CD4-positive, alpha-beta memory T cell (primary cell): ENCODE measurements at regions not wholly inside any gene's neighbourhood (a gene's known extent, or its start where the extent isn't known, plus 50 kb on each side); places are given as distances from the start of the nearest gene placed in this dataset.
"Not testable (repeated sequence)": the region's sequence is repeated elsewhere in the genome, so short reads cannot be mapped to it uniquely, and the experiment has no call there.

Experiments used
- CTCF ChIA-PET: fragments of 350-600 bp; sonication (Branson Sonifier 250); formaldehyde crosslinking; loops from one replicate; lab custom pipeline; 2021; ENCODE audit warnings: inconsistent platforms; ENCODE audit not compliant: partially characterized antibody; lab: Charles Lee
- POLR2A ChIA-PET: fragments of 350-600 bp; sonication (Branson Sonifier 250); formaldehyde crosslinking; loops from one replicate; lab custom pipeline; 2021; ENCODE audit not compliant: partially characterized antibody; lab: Charles Lee
- DNase-seq, 5 donors: peaks; one replicate each; pipeline versions ENCODE4 v3.0.0 to v3.0.0-alpha.2; 2020 to 2022; ENCODE audit warnings: mixed read lengths in 1 of 5
- H3K27ac ChIP-seq: one replicate; pipeline ENCODE4 v1.7.0; 2013; ENCODE audit warnings: low read depth, low read length
- H3K27me3 ChIP-seq: 2 replicates; pipeline ENCODE4 v1.7.0; 2013; ENCODE audit warnings: mild to moderate bottlenecking, low read length, moderate library complexity; ENCODE audit not compliant: insufficient read depth
- H3K36me3 ChIP-seq: 2 replicates; pipeline ENCODE4 v1.7.0; 2013; ENCODE audit warnings: mild to moderate bottlenecking, low read length, moderate library complexity; ENCODE audit not compliant: insufficient read depth
- H3K4me1 ChIP-seq: 2 replicates; pipeline ENCODE4 v1.7.0; 2013; ENCODE audit warnings: mild to moderate bottlenecking, low read length, moderate library complexity; ENCODE audit not compliant: insufficient read depth
- H3K4me3 ChIP-seq, 2 donors: one replicate each; pipeline ENCODE4 v1.7.0; 2013; ENCODE audit warnings: low read length in 2 of 2, mild to moderate bottlenecking in 1 of 2
- H3K9me3 ChIP-seq, 2 donors: one replicate each; pipeline ENCODE4 v1.7.0; 2013; ENCODE audit warnings: low read length in 2 of 2, control low read depth in 1 of 2; ENCODE audit not compliant: control insufficient read depth in 1 of 2
- H3K27ac Mint-ChIP-seq, 7 donors: one replicate each; pipeline ENCODE4 v1.8.0; 2020 to 2021; ENCODE audit warnings: mixed read lengths in 7 of 7, mild to moderate bottlenecking in 6 of 7, inconsistent platforms in 3 of 7, moderate library complexity in 3 of 7
- H3K27me3 Mint-ChIP-seq, 2 donors: one replicate each; pipeline ENCODE4 v1.8.0; 2020 to 2021; ENCODE audit warnings: mixed read lengths in 2 of 2
- H3K36me3 Mint-ChIP-seq, 2 donors: one replicate each; pipeline ENCODE4 v1.8.0; 2020 to 2021; ENCODE audit warnings: mixed read lengths in 2 of 2, inconsistent platforms in 1 of 2, mild to moderate bottlenecking in 1 of 2
- H3K4me1 Mint-ChIP-seq, 4 donors: one replicate each; pipeline ENCODE4 v1.8.0; 2020 to 2021; ENCODE audit warnings: mixed read lengths in 4 of 4, mild to moderate bottlenecking in 1 of 4
- H3K4me3 Mint-ChIP-seq, 8 donors: one replicate each; pipeline ENCODE4 v1.8.0; 2020 to 2021; ENCODE audit warnings: mixed read lengths in 8 of 8, mild to moderate bottlenecking in 7 of 8, moderate library complexity in 6 of 8, inconsistent platforms in 3 of 8
- H3K9me3 Mint-ChIP-seq, 8 donors: one replicate each; pipeline ENCODE4 v1.8.0; 2020 to 2021; ENCODE audit warnings: mixed read lengths in 8 of 8, mild to moderate bottlenecking in 5 of 8, inconsistent platforms in 3 of 8, moderate library complexity in 1 of 8
- intact Hi-C: fragments of 100-400 bp; cut with micrococcal nuclease; formaldehyde crosslinking; loops from one replicate; pipeline ENCODE4 v1.15.1; 2023

GRCh38 chr17:62322313-62322712 is 58.0 kb upstream of the EFCAB3 start:
- Mint-ChIP-seq H3K4me3 (no peak overlapping the region), H3K4me1 (no peaks in the 10 kb centered on the region), H3K27me3 (peaks cover 20 to 27% of the 10 kb centered on the region in 2 donors), H3K27ac (no peak overlapping the region), H3K36me3 (no peaks in the 10 kb centered on the region), H3K9me3 (peaks cover 0 to 4% (median 0%) of the 10 kb centered on the region in 8 donors)
- ChIA-PET CTCF (no interaction called here), POLR2A (no interaction called here)
- no peak for DNase-seq
- Histone ChIP-seq H3K27me3 (no peaks in the 10 kb centered on the region), H3K36me3 (no peaks in the 10 kb centered on the region), H3K27ac (no peak overlapping the region), H3K4me1 (no peaks in the 10 kb centered on the region), H3K9me3 (no peaks in the 10 kb centered on the region), H3K4me3 (no peak overlapping the region)
- intact Hi-C loops = no loop called here

- Histone ChIP-seq H3K4me3 (no peak overlapping the region), H3K9me3 (no peaks in the 10 kb centered on the region), H3K27me3 (no peaks in the 10 kb centered on the region), H3K4me1 (no peaks in the 10 kb centered on the region), H3K36me3 (no peaks in the 10 kb centered on the region), H3K27ac (no peak overlapping the region)
- POLR2A ChIA-PET = no interaction called here
- H3K27ac Mint-ChIP-seq = no peak overlapping the region
- peaks cover 22 to 27% of the 10 kb centered on the region in 2 donors for H3K27me3 Mint-ChIP-seq
- CTCF ChIA-PET = no interaction called here
- no peaks in the 10 kb centered on the region for H3K36me3 Mint-ChIP-seq
- intact Hi-C loops = no loop called here
- no peak for DNase-seq
- peaks cover 0 to 4% (median 0%) of the 10 kb centered on the region in 8 donors for H3K9me3 Mint-ChIP-seq
- no peaks in the 10 kb centered on the region for H3K4me1 Mint-ChIP-seq
- H3K4me3 Mint-ChIP-seq = no peak overlapping the region
Observed at GRCh38 chr17:62321451-62321850, 58.9 kb upstream of the EFCAB3 start.

GRCh38 chr17:62319846-62320245 is 60.5 kb upstream of the EFCAB3 start:
- Mint-ChIP-seq H3K36me3 (no peaks in the 10 kb centered on the region), H3K4me3 (no peak overlapping the region), H3K4me1 (no peaks in the 10 kb centered on the region), H3K27me3 (peaks cover 24 to 36% of the 10 kb centered on the region in 2 donors), H3K9me3 (peaks cover 0 to 2% (median 0%) of the 10 kb centered on the region in 8 donors), H3K27ac (no peak overlapping the region)
- no peak overlapping the region for H3K27ac ChIP-seq
- intact Hi-C loops = no loop called here
- no peak overlapping the region for H3K4me3 ChIP-seq
- no peaks in the 10 kb centered on the region for H3K9me3 ChIP-seq
- POLR2A ChIA-PET = no interaction called here
- no peaks in the 10 kb centered on the region for H3K36me3 ChIP-seq
- no peaks in the 10 kb centered on the region for H3K4me1 ChIP-seq
- H3K27me3 ChIP-seq = no peaks in the 10 kb centered on the region
- CTCF ChIA-PET = no interaction called here
- DNase-seq = no peak

- no peaks in the 10 kb centered on the region for H3K36me3 ChIP-seq
- H3K4me3 Mint-ChIP-seq = no peak overlapping the region
- POLR2A ChIA-PET = no interaction called here
- H3K4me1 ChIP-seq = no peaks in the 10 kb centered on the region
- H3K36me3 Mint-ChIP-seq = no peaks in the 10 kb centered on the region
- no peaks in the 10 kb centered on the region for H3K4me1 Mint-ChIP-seq
- H3K27me3 Mint-ChIP-seq = peaks cover 32 to 40% of the 10 kb centered on the region in 2 donors
- no peaks in the 10 kb centered on the region for H3K27me3 ChIP-seq
- H3K9me3 ChIP-seq = no peaks in the 10 kb centered on the region
- intact Hi-C loops = no loop called here
- CTCF ChIA-PET = interaction anchor here (0.7 kb wide), 1 partner anchor 240 kb away, joined by 3 read pairs; no protein-coding TSS in a partner anchor
- H3K27ac ChIP-seq = no peak overlapping the region
- H3K4me3 ChIP-seq = no peak overlapping the region
- H3K27ac Mint-ChIP-seq = no peak overlapping the region
- peaks cover 0 to 6% (median 5%) of the 10 kb centered on the region in 8 donors for H3K9me3 Mint-ChIP-seq
- no peak for DNase-seq
Observed at GRCh38 chr17:62309396-62309795, 71.0 kb upstream of the EFCAB3 start.

- Mint-ChIP-seq H3K27ac (no peak overlapping the region), H3K4me3 (no peak overlapping the region), H3K4me1 (no peaks in the 10 kb centered on the region), H3K27me3 (peaks cover 31 to 37% of the 10 kb centered on the region in 2 donors), H3K36me3 (no peaks in the 10 kb centered on the region), H3K9me3 (peaks cover 0 to 6% (median 5%) of the 10 kb centered on the region in 8 donors)
- H3K9me3 ChIP-seq = no peaks in the 10 kb centered on the region
- no peak overlapping the region for H3K4me3 ChIP-seq
- CTCF ChIA-PET = no interaction called here
- H3K27ac ChIP-seq = no peak overlapping the region
- POLR2A ChIA-PET = no interaction called here
- no peaks in the 10 kb centered on the region for H3K27me3 ChIP-seq
- no peak for DNase-seq
- no peaks in the 10 kb centered on the region for H3K4me1 ChIP-seq
- H3K36me3 ChIP-seq = no peaks in the 10 kb centered on the region
- intact Hi-C loops = no loop called here
Observed at GRCh38 chr17:62307196-62307595, 73.2 kb upstream of the EFCAB3 start.

- ChIA-PET POLR2A (no interaction called here), CTCF (no interaction called here)
- no peak for DNase-seq
Observed at GRCh38 chr17:62303476-62303875, 76.9 kb upstream of the EFCAB3 start.

GRCh38 chr17:62300697-62301096 is 79.7 kb upstream of the EFCAB3 start:
- Histone ChIP-seq H3K4me3 (no peak overlapping the region), H3K27me3 (no peaks in the 10 kb centered on the region), H3K4me1 (no peaks in the 10 kb centered on the region), H3K36me3 (no peaks in the 10 kb centered on the region), H3K27ac (no peak overlapping the region), H3K9me3 (no peaks in the 10 kb centered on the region)
- ChIA-PET POLR2A (no interaction called here), CTCF (no interaction called here)
- no peak for DNase-seq
- Mint-ChIP-seq H3K36me3 (no peaks in the 10 kb centered on the region), H3K4me1 (no peaks in the 10 kb centered on the region), H3K4me3 (no peak overlapping the region), H3K27me3 (peaks cover 8 to 16% of the 10 kb centered on the region in 2 donors), H3K27ac (no peak overlapping the region), H3K9me3 (peaks cover 0 to 10% (median 6%) of the 10 kb centered on the region in 8 donors)
- intact Hi-C loops = no loop called here

More at GRCh38 chr17:62303476-62303875, 76.9 kb upstream of the EFCAB3 start:
- intact Hi-C loops = no loop called here
- peaks cover 0 to 10% (median 6%) of the 10 kb centered on the region in 8 donors for H3K9me3 Mint-ChIP-seq
- H3K27ac ChIP-seq = no peak overlapping the region
- peaks cover 21 to 33% of the 10 kb centered on the region in 2 donors for H3K27me3 Mint-ChIP-seq
- no peak overlapping the region for H3K27ac Mint-ChIP-seq
- no peak overlapping the region for H3K4me3 Mint-ChIP-seq
- no peaks in the 10 kb centered on the region for H3K36me3 ChIP-seq
- no peaks in the 10 kb centered on the region for H3K4me1 ChIP-seq
- no peaks in the 10 kb centered on the region for H3K27me3 ChIP-seq
- no peak overlapping the region for H3K4me3 ChIP-seq
- H3K36me3 Mint-ChIP-seq = no peaks in the 10 kb centered on the region
- H3K4me1 Mint-ChIP-seq = no peaks in the 10 kb centered on the region
- H3K9me3 ChIP-seq = no peaks in the 10 kb centered on the region

GRCh38 chr17:62275290-62275689 is 105.1 kb upstream of the EFCAB3 start:
- H3K4me3 Mint-ChIP-seq, H3K9me3 ChIP-seq, H3K36me3 Mint-ChIP-seq, H3K36me3 ChIP-seq, H3K27ac ChIP-seq, H3K27ac Mint-ChIP-seq, H3K4me3 ChIP-seq, CTCF ChIA-PET, H3K4me1 Mint-ChIP-seq, H3K4me1 ChIP-seq, intact Hi-C loops, DNase-seq, POLR2A ChIA-PET, H3K27me3 ChIP-seq, H3K27me3 Mint-ChIP-seq, H3K9me3 Mint-ChIP-seq: not testable (repeated sequence)
